ENCODE measurements at regions not wholly inside any gene's neighbourhood (a gene's known extent, or its start where the extent isn't known, plus 50 kb on each side); places are given as distances from the start of the nearest gene placed in this dataset.

- DNase-seq (ENCODE audit: low read depth in 4 of 4, low spot score in 3 of 4) = no peak
Observed at GRCh38 chr15:46580924-46581323, 946.1 kb downstream of the SQOR start.

GRCh38 chr15:46589088-46589487 lies 954.3 kb downstream of the SQOR start:
- DNase-seq (ENCODE audit: low read depth in 4 of 4, low spot score in 3 of 4) = no peak

- no peak for DNase-seq (ENCODE audit: low read depth in 4 of 4, low spot score in 3 of 4)
Observed at GRCh38 chr15:46591462-46591861, 956.6 kb downstream of the SQOR start.

GRCh38 chr15:46595016-46595415 lies 960.2 kb downstream of the SQOR start:
- no peak for DNase-seq (ENCODE audit: low read depth in 4 of 4, low spot score in 3 of 4)

- no peak for DNase-seq (ENCODE audit: low read depth in 4 of 4, low spot score in 3 of 4)
Observed at GRCh38 chr15:46607077-46607476, 972.2 kb downstream of the SQOR start.

- DNase-seq (ENCODE audit: low read depth in 4 of 4, low spot score in 3 of 4) = no peak
Observed at GRCh38 chr15:46616033-46616432, 981.2 kb downstream of the SQOR start.

GRCh38 chr15:46617507-46617906 lies 982.7 kb downstream of the SQOR start:
- DNase-seq (ENCODE audit: low read depth in 4 of 4, low spot score in 3 of 4) = no peak

GRCh38 chr15:46618984-46619383 lies 984.2 kb downstream of the SQOR start:
- no peak for DNase-seq (ENCODE audit: low read depth in 4 of 4, low spot score in 3 of 4)

GRCh38 chr15:46620392-46621013 lies 985.7 kb downstream of the SQOR start:
- DNase-seq (ENCODE audit: low read depth in 4 of 4, low spot score in 3 of 4) = no peak

GRCh38 chr15:46622851-46623250 lies 988.0 kb downstream of the SQOR start:
- DNase-seq (ENCODE audit: low read depth in 4 of 4, low spot score in 3 of 4) = no peak

GRCh38 chr15:46636206-46636605 lies 1001.4 kb downstream of the SQOR start:
- no peak for DNase-seq (ENCODE audit: low read depth in 4 of 4, low spot score in 3 of 4)

- DNase-seq (ENCODE audit: low read depth in 4 of 4, low spot score in 3 of 4) = no peak
Observed at GRCh38 chr15:46644501-46645481, 1010.0 kb downstream of the SQOR start.

GRCh38 chr15:46646490-46646889 lies 1011.7 kb downstream of the SQOR start:
- DNase-seq (ENCODE audit: low read depth in 4 of 4, low spot score in 3 of 4) = no peak

GRCh38 chr15:46647046-46647445 lies 1012.2 kb downstream of the SQOR start:
- DNase-seq (ENCODE audit: low read depth in 4 of 4, low spot score in 3 of 4) = no peak

- DNase-seq (ENCODE audit: low read depth in 4 of 4, low spot score in 3 of 4) = no peak
Observed at GRCh38 chr15:46652266-46652665, 1017.4 kb downstream of the SQOR start.

- DNase-seq (ENCODE audit: low read depth in 4 of 4, low spot score in 3 of 4) = no peak
Observed at GRCh38 chr15:46654993-46655392, 1020.2 kb downstream of the SQOR start.

- DNase-seq (ENCODE audit: low read depth in 4 of 4, low spot score in 3 of 4) = no peak
Observed at GRCh38 chr15:46660096-46660842, 1025.4 kb downstream of the SQOR start.

GRCh38 chr15:46670258-46670657 lies 1035.4 kb downstream of the SQOR start:
- no peak for DNase-seq (ENCODE audit: low read depth in 4 of 4, low spot score in 3 of 4)

- DNase-seq (ENCODE audit: low read depth in 4 of 4, low spot score in 3 of 4) = no peak
Observed at GRCh38 chr15:46671336-46671735, 1036.5 kb downstream of the SQOR start.

GRCh38 chr15:46672041-46672440 lies 1037.2 kb downstream of the SQOR start:
- no peak for DNase-seq (ENCODE audit: low read depth in 4 of 4, low spot score in 3 of 4)
